Loucy (cell line): ENCODE measurements at regions not wholly inside any gene's neighbourhood (a gene's known extent, or its start where the extent isn't known, plus 50 kb on each side); places are given as distances from the start of the nearest gene placed in this dataset.

Experiments used
- H2AFZ ChIP-seq: fragments of 200-600 bp; sonication (generic); 2 replicates; pipeline ENCODE4 v1.6.0; 2016; ENCODE audit warnings: antibody characterized with exemption, mild to moderate bottlenecking, low read length, moderate library complexity
- H3F3A ChIP-seq: fragments of 200-600 bp; 2 replicates; pipeline ENCODE4 v1.6.0; 2016; ENCODE audit warnings: antibody characterized with exemption, low read depth, mild to moderate bottlenecking
- H3K27me3 ChIP-seq: fragments of 200-600 bp; sonication (generic); 2 replicates; pipeline ENCODE4 v1.6.1; 2014; ENCODE audit warnings: low read length, mild to moderate bottlenecking; ENCODE audit not compliant: insufficient read depth, poor library complexity, severe bottlenecking
- H3K36me3 ChIP-seq: fragments of 200-600 bp; sonication (generic); 2 replicates; pipeline ENCODE4 v1.6.1; 2016; ENCODE audit warnings: low read length; ENCODE audit not compliant: insufficient read depth
- H3K4me1 ChIP-seq: fragments of 200-600 bp; sonication (generic); 2 replicates; pipeline ENCODE4 v1.5.1; 2014; ENCODE audit warnings: low read length, mild to moderate bottlenecking; ENCODE audit not compliant: insufficient read depth, poor library complexity, severe bottlenecking
- H3K4me2 ChIP-seq: fragments of 200-600 bp; sonication (generic); 2 replicates; pipeline ENCODE4 v1.6.0; 2014; ENCODE audit warnings: antibody characterized with exemption, low read length, low read depth, mild to moderate bottlenecking; ENCODE audit not compliant: poor library complexity, severe bottlenecking
- H3K4me3 ChIP-seq: fragments of 200-600 bp; sonication (generic); 2 replicates; pipeline ENCODE4 v1.5.1; 2014; ENCODE audit warnings: low read length, mild to moderate bottlenecking, mixed read lengths; ENCODE audit not compliant: poor library complexity, severe bottlenecking
- H3K79me2 ChIP-seq: fragments of 200-600 bp; sonication (generic); 2 replicates; pipeline ENCODE4 v1.6.1; 2014; ENCODE audit warnings: low read length; ENCODE audit not compliant: insufficient read depth
- H3K9ac ChIP-seq: fragments of 200-600 bp; sonication (generic); 2 replicates; pipeline ENCODE4 v1.6.0; 2014; ENCODE audit warnings: mild to moderate bottlenecking, low read depth, low read length, moderate library complexity; ENCODE audit not compliant: poor library complexity, severe bottlenecking
- H3K9me2 ChIP-seq: fragments of 200-600 bp; sonication (generic); replicated peaks from 2 replicates; pipeline ENCODE4 v1.6.1; 2016; ENCODE audit warnings: low read depth, low read length, mixed read lengths
- H3K9me3 ChIP-seq: fragments of 200-600 bp; sonication (generic); 2 replicates; pipeline ENCODE4 v1.6.1; 2014; ENCODE audit warnings: mild to moderate bottlenecking, antibody characterized with exemption, low read length, low read depth; ENCODE audit not compliant: insufficient read depth
- H4K20me1 ChIP-seq: fragments of 200-600 bp; sonication (generic); 2 replicates; pipeline ENCODE4 v1.6.0; 2014; ENCODE audit warnings: antibody characterized with exemption, low read length, mild to moderate bottlenecking; ENCODE audit not compliant: insufficient read depth, poor library complexity, severe bottlenecking
- CTCF ChIP-seq: fragments of 200-600 bp; sonication (generic); conservative IDR thresholded peaks from 2 replicates; pipeline ENCODE4 v1.5.1; 2014; ENCODE audit warnings: mild to moderate bottlenecking, antibody characterized with exemption, low read length
- EZH2phosphoT487 ChIP-seq: fragments of 200-600 bp; IDR thresholded peaks from 2 replicates; pipeline ENCODE4 v1.6.1; 2018; ENCODE audit warnings: antibody characterized with exemption, mild to moderate bottlenecking, moderate library complexity, borderline replicate concordance

GRCh38 chr15:79769933-79770759 is 126.7 kb downstream of the MTHFS start:
- Histone ChIP-seq H3K36me3 (no peaks in the 10 kb centered on the region), H3K9me3 (no peaks in the 10 kb centered on the region), H3K27me3 (no peaks in the 10 kb centered on the region), H3K4me1 (no peaks in the 10 kb centered on the region), H3K9me2 (no peaks in the 10 kb centered on the region), H3K9ac (no peak overlapping the region), H3K79me2 (no peaks in the 10 kb centered on the region), H3K4me2 (no peak overlapping the region), H4K20me1 (no peaks in the 10 kb centered on the region), H3K4me3 (no peak overlapping the region), H2AFZ (no peak overlapping the region), H3F3A (no peaks in the 10 kb centered on the region)
- no peak for TF ChIP-seq CTCF
- no peak for TF ChIP-seq EZH2phosphoT487

- H3K4me3 ChIP-seq = no peak overlapping the region
- H4K20me1 ChIP-seq = no peaks in the 10 kb centered on the region
- H3F3A ChIP-seq = no peaks in the 10 kb centered on the region
- no peak overlapping the region for H3K4me2 ChIP-seq
- H3K36me3 ChIP-seq = no peaks in the 10 kb centered on the region
- no peaks in the 10 kb centered on the region for H3K79me2 ChIP-seq
- no peak overlapping the region for H3K9ac ChIP-seq
- no peak overlapping the region for H2AFZ ChIP-seq
- TF ChIP-seq EZH2phosphoT487 (no peak), CTCF (no peak)
- no peaks in the 10 kb centered on the region for H3K27me3 ChIP-seq
- no peaks in the 10 kb centered on the region for H3K9me3 ChIP-seq
- H3K9me2 ChIP-seq = no peaks in the 10 kb centered on the region
- no peaks in the 10 kb centered on the region for H3K4me1 ChIP-seq
Observed at GRCh38 chr15:79773128-79773527, 123.7 kb downstream of the MTHFS start.

GRCh38 chr15:79775821-79776220 is 121.0 kb downstream of the MTHFS start:
- no peaks in the 10 kb centered on the region for H3K9me3 ChIP-seq
- H3K4me3 ChIP-seq = no peak overlapping the region
- H2AFZ ChIP-seq = no peak overlapping the region
- H3K79me2 ChIP-seq = no peaks in the 10 kb centered on the region
- no peaks in the 10 kb centered on the region for H4K20me1 ChIP-seq
- H3F3A ChIP-seq = no peaks in the 10 kb centered on the region
- no peaks in the 10 kb centered on the region for H3K4me1 ChIP-seq
- H3K9ac ChIP-seq = no peak overlapping the region
- no peaks in the 10 kb centered on the region for H3K27me3 ChIP-seq
- no peak overlapping the region for H3K4me2 ChIP-seq
- no peaks in the 10 kb centered on the region for H3K36me3 ChIP-seq
- TF ChIP-seq EZH2phosphoT487 = no peak
- no peak for TF ChIP-seq CTCF
- no peaks in the 10 kb centered on the region for H3K9me2 ChIP-seq
